Fibroblast of mammary gland (primary cell): ENCODE measurements at regions not wholly inside any gene's neighbourhood (a gene's known extent, or its start where the extent isn't known, plus 50 kb on each side); places are given as distances from the start of the nearest gene placed in this dataset.
"Not testable (repeated sequence)": the region's sequence is repeated elsewhere in the genome, so short reads cannot be mapped to it uniquely, and the experiment has no call there.

Source experiments
- DNase-seq: peaks from one replicate; pipeline ENCODE4 v3.0.0-alpha.2; 2010; ENCODE audit warnings: low read depth
- H3K4me3 ChIP-seq: 2 replicates; pipeline ENCODE4 v1.5.1; 2011; ENCODE audit warnings: low read depth, mild to moderate bottlenecking, low read length, moderate library complexity; ENCODE audit not compliant: control insufficient read depth
- TF ChIP-seq, protein P1 (sequence below): conservative IDR thresholded peaks from 2 replicates; pipeline ENCODE4 v1.5.1; 2011; ENCODE audit warnings: low read depth, low read length, inconsistent platforms; ENCODE audit not compliant: control insufficient read depth, insufficient read depth

DNA sequence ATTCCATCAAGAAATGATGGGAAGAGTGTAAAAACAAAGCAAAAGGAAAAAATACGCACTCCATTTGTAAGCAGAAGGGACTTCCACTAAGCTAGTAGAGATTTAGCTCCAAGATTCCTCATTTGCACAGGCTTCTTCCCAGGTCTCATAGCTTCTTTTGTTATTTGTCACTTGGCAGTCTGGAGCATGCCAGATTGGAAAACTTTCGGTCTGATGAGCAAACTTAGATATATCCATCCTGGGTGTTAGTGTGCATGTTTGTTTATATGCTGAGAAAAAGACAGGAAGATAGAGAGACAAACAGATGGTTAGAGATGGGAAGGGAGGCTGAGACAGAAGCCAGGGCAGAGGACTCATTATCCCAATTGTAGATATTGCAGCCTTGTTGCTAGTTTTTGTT is 1644.5 kb upstream of the NUDT12 start:
- H3K4me3 ChIP-seq, result no peak overlapping the region
- TF ChIP-seq, protein P1, sequence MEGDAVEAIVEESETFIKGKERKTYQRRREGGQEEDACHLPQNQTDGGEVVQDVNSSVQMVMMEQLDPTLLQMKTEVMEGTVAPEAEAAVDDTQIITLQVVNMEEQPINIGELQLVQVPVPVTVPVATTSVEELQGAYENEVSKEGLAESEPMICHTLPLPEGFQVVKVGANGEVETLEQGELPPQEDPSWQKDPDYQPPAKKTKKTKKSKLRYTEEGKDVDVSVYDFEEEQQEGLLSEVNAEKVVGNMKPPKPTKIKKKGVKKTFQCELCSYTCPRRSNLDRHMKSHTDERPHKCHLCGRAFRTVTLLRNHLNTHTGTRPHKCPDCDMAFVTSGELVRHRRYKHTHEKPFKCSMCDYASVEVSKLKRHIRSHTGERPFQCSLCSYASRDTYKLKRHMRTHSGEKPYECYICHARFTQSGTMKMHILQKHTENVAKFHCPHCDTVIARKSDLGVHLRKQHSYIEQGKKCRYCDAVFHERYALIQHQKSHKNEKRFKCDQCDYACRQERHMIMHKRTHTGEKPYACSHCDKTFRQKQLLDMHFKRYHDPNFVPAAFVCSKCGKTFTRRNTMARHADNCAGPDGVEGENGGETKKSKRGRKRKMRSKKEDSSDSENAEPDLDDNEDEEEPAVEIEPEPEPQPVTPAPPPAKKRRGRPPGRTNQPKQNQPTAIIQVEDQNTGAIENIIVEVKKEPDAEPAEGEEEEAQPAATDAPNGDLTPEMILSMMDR, result no peak
- DNase-seq, result no peak

DNA sequence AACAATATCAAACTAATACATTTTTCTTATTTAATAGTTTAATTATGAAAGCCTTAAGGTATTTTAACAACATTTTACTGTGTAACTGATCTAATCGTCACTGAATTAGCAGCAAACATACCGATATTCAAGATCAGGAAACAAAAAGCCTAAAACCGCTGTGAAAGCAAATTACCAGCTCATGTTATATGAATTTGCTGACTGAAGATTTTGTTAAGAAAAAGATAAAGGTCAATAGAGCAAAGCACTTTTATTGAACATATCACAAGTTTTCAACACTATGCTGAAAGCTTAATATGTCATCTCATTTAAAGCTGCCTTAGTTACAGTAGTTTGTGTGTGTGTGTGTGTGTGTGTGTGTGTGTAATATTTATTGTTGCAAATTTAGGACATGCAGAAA is 1634.9 kb upstream of the NUDT12 start:
- no peak overlapping the region for H3K4me3 ChIP-seq
- TF ChIP-seq, protein P1, result no peak
- no peak for DNase-seq

DNA sequence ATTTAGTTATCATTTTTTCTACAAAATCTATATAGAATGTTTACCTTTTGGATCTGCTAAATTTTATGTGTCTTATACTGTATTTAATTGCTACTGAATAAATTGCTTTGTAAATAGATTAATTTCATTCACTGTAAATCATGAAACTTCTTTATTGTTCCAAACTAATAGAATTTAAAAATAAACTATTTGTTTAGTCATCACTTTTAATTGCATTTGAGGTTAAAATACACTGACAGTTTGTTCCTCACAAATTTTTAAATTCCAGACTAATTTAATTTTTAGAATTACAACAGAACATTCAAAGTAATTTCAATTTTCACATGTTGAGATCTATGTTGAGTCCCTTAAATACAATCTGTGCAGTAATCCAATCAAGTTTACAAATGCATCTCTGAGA is 1633.2 kb upstream of the NUDT12 start:
- TF ChIP-seq, protein P1, result no peak
- no peak for DNase-seq
- H3K4me3 ChIP-seq, result no peak overlapping the region

DNA sequence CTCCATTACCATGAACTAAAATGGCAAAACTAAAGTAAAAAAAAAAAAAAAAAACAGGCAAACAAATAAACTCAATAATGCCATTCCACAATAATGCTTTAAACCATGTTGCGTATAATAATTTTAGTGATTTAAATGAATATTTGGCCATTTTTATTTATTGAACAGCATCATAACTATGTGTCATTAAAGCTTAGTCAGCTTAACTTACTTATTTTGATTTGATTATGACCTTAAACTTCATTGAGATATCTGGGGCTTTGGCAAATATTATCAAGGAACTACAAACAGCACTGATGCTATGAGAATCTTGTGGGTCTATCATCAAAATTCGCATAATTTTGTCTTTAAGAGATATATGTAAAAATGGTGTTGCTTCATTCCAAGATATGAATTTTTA is 1610.3 kb upstream of the NUDT12 start:
- no peak for DNase-seq
- no peak overlapping the region for H3K4me3 ChIP-seq
- TF ChIP-seq, protein P1, result no peak

DNA sequence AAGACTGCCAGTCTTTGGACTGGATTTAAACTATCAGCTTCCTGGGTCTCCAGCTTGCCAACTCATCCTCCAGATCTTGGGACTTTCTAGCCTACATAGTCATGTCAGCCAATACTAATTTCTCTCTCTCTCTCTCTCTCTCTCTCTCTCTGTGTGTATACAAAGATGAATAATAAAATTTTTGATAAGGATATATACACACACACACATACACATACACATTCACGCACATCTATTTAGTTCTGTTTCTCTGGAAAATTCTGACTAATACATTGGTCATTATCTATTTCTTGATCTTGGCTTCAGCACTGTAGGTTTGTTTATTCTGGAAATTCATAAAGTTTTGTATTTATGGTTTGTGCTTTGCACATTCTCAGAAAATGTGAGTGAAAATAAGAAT is 1606.2 kb upstream of the NUDT12 start:
- no peak for DNase-seq
- TF ChIP-seq, protein P1, result no peak
- H3K4me3 ChIP-seq, result no peak overlapping the region

DNA sequence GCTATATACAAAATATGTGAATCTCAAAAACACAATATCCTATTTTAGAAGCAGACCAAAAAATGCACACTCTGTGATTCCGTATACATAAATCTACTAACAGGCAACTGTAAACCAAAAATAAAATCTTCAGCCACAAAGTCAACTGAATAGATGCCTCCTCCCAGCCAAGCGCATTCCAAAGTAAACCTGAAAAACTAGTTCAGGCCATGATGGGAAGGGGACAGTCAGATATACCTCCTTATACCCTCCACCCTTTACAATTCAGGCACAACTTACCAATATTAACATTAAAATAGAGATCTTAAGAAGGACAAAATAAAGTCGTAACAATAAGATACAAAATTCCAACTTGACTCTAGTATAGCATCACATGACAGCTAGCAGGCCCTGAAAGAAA is 1604.5 kb upstream of the NUDT12 start:
- TF ChIP-seq, protein P1, result no peak
- no peak overlapping the region for H3K4me3 ChIP-seq
- DNase-seq, result no peak

DNA sequence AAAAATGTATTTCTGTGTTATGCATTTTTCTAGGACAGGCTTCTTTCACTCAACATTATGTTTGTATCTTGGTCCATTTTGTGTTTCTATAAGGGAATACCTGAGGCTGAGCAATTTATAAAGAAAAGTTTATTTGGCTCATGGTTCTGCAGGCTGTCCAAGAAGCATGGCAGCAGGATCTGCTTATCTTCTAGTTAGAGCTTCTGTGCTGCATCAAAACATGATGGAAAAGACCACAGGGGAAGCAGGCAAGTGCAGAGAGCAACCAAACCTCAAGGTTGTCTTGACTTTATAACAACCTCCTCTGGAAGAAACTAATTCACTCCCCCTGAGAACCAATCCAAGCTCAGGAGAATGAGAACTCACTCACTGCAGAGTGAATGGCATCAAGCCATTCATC is 1601.0 kb upstream of the NUDT12 start:
- TF ChIP-seq, protein P1, result no peak
- DNase-seq, result no peak
- H3K4me3 ChIP-seq, result no peak overlapping the region

DNA sequence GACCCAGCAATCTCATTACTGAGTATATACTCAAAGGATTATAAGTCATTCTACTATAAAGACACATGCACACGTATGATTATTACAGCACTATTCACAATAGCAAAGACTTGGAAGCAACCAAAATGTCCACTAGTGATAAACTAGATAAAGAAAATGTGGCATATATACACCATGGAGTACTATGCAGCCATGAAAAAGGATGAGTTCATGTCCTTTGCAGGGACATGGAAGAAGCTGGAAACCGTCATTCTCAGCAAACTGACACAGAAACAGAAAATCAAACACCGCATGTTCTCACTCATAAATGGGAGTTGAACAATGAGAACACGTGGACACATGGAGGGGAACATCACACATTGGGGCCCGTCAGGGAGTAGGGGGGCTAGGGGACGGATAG is 1600.0 kb upstream of the NUDT12 start:
- not testable (repeated sequence) for DNase-seq, H3K4me3 ChIP-seq
